NCI-H510A treated with DMSO at 0.1 percent for 48 hours (cell line): ENCODE measurements at regions not wholly inside any gene's neighbourhood (a gene's known extent, or its start where the extent isn't known, plus 50 kb on each side); places are given as distances from the start of the nearest gene placed in this dataset.
A peak's percentile ranks its signal among the peaks of the same experiment; 100 is the strongest.

Source experiments
- DNase-seq: peaks from one replicate; lab custom pipeline; 2025; lab: John Stamatoyannopoulos, UW

DNA sequence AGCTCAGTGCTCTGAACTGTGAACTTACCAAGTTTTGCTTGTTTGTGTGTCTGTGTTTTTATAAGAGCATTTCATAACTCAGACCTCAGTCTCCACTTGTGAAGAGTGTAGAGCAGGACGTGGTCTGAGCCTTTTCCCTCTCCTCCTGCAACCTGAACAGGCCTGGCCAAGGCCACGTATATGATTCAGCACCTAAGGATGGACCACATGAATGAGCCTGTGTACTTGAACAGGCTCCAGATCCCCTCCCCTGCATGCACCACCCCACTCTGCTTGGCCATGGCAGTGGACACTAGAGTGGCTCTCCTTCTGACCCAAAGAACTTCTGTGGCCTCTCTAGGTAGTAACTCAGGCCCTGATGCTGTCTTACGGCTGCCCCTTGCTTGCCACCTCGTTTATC, 125.9 kb upstream of the FSTL4 start:
- no peak for DNase-seq

DNA sequence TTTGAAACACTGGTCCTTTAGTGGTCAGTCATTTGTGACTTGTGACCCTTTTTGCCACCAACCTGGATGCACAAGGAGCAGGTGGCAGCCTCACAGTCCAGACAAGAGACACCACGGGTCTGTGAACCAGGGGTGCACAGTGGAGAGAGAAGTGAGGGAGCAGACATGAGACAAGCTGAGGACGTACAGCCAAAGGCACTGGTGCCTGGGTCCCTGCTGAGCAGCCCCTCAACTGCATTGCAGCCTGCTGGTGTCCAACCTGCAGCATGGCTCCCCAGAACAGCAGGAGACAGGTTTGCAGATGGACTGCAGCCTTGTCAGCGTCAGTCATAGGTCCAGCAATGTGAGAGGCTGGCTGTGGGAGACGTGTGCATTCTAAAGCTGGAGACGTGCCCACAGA, 124.2 kb upstream of the FSTL4 start:
- no peak for DNase-seq

DNA sequence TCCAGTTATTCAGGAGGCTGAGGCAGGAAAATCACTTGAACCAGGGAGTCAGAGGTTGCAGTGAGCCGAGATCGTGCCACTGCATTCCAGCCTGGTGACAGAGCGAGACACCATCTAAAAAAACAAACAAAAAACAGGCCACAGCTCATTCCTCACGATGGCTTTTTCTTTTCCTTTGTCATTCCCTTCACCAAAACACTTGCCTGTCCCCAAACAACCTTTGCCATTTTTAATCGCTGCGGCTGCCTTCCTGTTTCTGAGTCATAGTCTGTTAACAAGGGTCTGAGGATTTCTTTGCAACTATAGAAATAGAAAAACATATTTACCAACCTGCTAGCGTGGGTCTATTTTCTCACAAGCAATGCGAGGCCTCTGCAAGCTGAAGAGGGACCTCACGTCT, 123.0 kb upstream of the FSTL4 start:
- DNase-seq, result no peak

DNA sequence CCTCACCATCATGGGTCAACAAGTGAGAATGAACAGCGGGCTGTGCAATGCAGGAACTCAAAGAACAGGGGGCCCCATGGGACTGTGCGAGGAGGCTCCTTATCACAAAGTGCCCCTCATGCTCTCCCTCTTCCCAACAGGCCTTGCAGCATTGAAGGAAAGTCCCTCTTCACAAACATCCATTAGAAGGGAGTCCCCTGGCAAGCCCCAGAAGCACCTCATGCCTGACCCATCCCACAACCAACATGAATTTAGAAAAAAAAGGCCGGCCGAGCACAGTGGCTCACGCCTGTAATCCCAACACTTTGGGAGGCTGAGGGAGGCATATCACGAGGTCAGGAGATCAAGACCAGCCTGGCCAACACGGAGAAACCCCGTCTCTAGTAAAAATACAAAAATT, 122.6 kb upstream of the FSTL4 start:
- no peak for DNase-seq

DNA sequence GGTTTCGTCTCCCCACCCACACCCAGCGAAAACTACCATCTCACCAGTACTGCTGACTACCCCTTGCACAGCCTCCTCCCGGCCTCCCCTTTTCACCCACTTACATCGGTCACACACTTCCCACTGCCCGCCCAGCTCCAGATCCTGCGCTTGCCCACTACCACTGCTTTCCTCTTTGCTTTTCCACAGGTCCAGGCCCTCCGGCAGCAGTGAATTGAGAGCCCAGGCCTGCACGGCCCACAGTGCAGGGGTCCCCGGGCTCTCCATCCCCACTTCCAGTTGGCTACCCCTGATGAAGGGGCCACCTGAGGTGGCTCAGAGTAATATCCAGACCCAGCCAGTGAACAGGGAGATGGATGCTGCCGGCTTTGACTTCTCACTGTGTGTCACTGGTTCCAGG, 120.2 kb upstream of the FSTL4 start:
- no peak for DNase-seq

DNA sequence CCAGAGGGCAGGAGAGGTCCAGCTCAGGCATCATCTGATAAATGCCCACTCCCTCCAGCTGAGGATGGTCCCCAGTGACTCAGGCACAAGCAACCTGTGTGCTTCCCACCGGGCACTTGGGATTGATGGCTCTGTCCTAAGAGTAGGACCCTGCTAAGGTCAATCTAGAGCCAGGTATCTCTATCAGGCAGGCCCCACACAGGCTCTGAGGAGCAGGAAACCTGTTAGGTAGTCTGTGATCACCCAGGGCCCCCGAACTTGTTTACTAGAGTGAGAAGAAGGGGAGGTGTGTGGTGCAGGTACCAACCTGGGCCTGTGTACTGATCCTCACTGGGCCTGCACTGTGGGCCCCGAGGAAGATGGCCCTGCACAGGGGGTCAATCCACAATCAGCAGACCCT, 119.6 kb upstream of the FSTL4 start:
- DNase-seq, result no peak

DNA sequence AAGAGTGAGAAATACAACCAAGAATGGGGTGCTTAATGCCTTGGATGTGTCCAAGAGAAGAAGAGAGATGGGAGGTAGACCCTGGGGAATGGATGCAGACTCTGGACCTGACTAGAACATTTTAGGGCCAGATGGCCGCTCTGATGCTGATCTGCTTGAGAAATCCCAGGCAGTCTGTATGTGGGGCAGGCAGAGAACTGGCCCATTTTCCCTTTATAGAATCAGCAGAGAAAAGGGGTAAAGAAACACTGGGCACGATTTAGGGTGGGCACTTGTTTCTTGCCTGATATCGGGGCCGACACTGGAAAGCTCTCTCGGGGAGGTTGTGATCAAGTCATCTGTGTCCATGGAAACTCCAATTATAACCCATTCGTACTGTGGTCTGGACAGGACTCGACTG, 118.5 kb upstream of the FSTL4 start:
- DNase-seq, result no peak

DNA sequence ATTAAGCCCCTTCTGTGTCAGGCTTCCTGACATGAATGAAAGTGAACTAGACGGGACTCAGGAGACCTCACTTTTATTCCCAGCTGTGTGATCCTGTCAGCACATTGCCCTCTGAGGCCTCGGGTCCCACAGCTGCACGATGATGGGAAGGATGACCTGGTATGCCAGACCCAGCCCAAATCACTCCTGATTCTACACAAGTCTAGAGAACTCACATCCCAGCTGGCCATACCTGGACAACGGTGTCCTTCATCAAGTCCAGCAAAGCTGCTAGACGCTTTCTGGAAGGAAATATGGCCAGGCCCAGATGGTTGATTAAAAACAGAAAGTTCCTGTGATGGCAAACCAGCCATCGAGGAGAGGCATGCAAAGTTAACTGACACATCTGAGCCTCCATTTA, 118.0 kb upstream of the FSTL4 start:
- DNase-seq, result no peak

DNA sequence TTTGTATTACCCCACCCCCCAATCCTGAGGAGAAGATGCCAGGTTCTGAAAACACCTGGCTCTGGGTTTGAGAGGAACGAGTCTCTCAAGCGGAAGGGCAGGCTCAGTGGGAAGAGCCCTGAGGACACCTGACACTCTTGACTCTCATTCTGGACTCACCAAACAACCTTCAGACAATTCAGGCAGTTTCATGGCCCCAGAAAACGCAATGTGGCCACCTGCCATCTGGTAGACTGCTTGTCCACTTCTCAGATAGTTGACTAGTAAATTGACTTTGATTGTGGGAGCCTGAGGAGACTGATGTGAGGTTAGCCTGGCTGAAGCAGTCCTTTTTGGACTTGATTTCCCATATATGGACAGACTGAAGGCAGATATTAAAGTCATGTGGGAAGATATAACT, 117.5 kb upstream of the FSTL4 start:
- peak; percentile 2 for DNase-seq

DNA sequence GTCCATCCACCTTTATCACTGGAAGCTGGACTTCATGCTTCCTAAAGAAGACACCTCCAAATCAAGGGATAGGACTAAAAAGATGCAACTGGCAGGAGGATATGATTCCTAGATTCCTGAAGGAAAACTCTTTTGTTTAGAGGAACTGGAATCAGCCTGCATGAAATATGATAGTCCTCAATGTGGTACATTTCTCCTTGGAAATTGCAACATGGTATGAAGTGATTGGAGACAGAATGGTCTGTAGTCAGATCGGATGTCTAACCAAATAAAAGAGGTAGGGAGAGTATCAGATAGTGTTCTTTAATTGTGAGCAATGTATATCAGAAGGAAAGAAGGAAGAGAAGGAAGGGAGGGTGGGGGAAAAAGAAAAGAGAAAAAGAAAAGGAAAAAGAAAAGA, 116.1 kb upstream of the FSTL4 start:
- DNase-seq, result peak; percentile 16

DNA sequence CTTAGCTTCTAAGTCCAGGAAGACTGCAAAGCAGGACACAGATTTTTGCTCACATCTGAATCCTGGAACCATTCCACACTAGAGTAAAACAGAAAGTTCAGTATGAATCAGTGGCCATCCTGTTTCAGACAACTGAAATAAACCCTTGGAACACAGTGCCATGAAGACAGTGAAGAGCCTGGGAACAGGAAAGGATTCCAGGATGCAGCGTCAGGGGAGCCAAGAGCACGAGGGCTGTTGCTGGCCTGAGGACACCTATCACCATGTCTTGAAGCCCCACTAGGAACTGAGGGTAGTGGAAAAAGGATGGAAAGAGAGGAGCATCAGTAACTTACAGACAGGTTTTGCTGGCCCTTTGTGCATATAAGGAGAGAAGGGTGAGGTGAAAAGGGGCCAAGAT, 115.3 kb upstream of the FSTL4 start:
- no peak for DNase-seq

DNA sequence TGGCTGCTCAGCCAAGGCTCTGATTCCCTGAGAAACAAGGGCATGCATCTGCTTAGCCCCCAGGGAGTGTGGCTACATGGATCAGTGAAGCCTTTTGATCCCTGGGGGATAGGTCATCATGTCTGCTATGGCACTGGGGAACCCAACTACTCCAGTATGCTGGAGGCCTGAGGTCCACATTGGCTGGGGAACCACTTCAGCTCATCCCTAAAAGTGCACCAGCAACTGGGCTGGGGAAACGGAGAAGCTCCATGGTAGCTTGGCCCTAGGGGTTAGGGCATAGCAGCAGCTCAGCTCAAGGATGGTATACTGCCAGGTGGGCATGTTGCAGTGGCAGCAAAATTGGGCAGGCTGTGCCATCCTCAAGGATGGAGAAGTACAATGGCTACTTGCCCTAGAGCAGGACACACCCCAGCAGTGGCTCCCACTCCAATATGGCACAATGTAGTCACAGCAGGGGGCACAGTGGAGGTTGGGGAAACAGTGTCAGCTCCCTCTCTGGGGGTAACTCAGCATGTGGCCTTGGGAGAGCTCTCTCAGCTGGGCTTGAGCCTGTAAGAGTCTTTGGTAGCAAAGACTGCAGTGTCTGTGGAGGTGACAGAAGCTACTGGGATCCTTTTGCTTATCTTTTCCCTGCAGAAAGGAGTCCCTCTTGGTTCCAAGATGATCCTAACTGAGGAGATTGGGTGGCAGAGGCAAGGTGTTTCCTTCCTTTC, 111.5 kb upstream of the FSTL4 start:
- DNase-seq, result no peak

DNA sequence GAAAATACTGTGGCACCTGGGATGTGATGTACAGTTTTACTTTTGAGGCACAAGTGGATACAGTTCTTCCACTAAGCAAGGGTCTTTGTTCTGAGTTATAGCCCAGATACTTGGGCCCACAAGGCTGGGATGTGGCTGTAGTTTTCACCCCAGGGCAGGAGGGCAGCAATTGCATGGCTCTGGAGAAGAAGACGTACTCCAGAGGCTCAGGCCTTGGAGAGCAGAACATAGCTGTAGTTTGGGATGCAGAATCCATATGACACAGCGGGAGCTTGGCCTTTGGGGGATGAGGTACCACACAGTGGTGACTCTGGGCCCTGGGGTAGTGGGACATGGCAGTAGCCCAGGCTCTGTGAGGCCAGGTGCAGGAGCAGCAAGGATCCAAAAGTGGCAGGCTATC, 110.8 kb upstream of the FSTL4 start:
- no peak for DNase-seq

DNA sequence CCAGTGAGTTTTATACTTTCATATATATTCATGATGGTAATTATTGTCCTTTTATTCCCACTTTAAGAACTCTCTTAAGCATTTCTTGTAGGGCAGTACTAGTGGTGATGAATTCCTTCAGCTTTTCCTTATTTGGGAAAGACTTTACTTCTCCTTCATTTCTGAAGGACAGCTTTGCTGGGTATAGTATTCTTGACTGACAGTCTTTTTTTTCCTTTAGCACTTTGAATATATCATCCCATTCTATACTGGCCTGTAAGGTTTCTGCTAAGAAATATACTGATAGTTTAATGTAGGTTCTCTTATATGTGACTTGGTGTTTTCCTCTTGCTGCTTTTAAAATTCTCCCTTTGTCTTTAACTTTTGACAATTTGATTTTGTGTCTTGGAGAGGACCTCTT, 109.0 kb upstream of the FSTL4 start:
- DNase-seq, result no peak

DNA sequence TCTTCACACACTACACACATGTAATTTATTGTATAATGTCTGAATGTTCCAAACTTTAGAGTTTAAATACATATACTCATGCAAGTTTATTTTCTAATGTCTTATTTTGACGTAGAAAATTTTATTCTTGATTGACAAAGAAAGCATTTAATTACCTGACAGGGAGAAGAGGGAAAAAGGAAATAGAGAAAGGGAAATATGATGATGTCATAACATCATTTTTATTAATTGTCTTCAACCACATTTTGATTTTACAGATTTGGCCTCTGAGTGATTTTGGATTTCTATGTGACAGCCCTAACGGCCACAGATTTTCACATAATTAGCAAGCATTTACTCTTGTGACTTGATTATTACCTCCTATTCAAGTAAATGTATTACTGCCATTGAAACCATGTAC, 106.1 kb upstream of the FSTL4 start:
- no peak for DNase-seq

DNA sequence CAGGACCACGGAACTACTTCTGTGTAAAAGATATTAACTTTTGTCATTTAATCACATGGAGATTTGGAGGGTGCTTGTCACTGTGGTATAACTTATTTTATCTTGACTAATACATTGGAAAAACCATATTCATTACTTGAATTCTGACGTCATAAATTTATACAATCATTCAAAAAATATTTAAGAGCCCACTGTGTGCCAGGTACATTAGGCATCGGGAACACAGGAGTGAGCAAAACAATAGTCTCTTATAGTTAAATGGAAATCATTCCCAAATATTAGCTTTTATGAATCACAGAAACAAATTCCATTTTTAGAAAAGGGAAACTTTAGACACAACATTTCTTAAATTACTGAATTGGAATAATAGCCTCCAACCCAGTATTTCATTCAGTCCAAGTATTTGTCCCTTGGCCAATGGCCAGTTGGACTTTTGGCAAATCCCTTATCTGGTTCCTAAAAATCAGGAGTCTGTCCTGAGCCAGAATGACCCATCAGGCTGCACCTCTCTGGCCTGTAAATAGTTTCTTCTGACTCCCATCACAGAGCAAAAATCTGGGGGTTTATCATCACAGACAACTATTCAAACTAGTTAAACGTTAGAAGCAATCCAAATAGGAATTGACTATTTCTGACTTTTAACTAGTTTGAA, 104.3 kb upstream of the FSTL4 start:
- no peak for DNase-seq

DNA sequence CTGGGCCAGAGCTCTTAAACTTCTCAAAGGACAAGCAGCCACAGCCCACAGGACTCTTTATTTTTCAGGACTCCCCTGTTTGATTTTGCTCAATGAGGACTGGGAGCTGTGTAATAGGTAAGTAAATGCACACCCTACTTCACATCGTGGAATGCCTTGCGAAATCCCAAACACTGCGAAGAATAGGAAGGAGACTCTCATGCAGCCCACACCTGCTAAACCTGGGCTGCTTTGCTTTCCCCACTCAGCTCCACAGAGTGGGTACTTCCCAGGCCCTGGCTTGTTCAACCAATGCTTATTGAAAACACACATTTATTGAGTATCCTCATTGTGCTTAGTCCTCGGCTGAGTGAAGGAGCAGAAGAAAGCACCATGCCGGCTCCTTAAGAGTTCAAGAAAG, 103.3 kb upstream of the FSTL4 start:
- DNase-seq, result no peak

DNA sequence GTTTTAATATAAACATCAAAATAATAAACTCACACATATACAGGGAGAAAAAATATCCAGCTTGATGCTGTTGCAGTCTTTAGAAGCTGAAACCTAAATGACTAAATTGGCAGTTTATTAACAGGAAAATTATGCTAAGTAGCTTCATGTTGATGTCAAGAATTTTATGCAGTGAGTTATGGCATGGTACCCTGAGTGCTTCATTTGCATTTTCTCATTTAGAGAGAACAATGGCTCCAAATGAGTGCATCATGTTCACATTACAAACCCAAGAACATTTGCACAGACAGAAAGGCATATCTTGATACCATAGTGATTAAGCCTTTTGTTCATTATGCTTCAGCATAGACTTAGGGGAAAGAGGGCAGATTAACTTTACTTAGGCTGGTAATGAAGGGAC, 102.9 kb upstream of the FSTL4 start:
- no peak for DNase-seq

DNA sequence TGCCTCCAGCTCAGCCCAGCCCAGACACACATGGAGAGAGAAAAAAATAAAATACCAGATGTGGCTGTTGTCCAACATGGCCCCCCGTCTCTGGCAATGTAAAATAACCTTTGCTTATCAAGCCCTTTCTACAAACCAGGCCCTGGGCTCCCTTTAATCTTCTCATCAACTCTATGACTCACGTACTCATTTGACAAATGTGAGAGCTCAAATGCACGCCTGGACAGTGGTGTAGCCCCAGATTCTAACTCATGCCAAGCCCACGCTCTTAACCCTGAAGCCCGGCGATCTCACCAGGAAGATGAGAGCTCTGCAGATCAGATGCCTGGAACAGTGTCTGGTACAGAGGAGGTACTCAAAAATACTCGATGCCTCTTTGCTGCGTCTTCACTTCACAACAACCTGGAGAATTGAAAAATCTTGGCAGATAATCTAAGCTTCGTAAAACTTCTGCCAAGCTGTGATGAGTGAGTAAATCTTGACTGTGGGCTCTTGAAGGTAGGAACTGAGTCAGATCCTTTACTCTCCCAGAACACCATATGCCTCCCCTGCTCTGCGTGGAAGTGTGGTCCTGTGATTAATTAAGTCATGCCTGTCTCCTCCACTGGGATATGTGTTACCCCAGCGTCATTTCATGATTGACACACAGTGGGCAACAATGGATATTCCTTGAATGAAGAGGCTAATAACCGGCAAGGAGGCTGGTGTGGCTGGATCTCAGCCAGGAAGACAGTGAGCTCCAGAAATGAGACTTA, 102.0 kb upstream of the FSTL4 start:
- DNase-seq, result no peak

DNA sequence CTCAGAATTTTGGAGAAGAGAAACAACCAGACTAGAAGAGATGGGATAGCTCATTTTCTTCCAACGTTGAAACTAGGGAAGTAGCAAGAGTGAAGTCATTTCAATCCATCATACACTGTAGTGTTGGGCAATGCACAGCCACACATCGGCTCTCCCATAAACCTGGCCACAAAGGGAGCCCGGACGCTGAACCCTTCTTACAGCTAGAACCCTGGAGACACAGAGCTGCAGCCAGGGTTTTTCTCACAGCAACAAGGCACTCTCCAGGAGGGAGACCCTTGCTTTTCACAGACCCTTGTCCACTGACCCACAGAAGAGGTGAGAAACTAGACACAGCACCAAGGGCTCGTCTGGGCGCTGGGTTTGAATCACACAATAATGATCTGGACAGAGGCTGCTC, 101.4 kb upstream of the FSTL4 start:
- DNase-seq, result no peak

DNA sequence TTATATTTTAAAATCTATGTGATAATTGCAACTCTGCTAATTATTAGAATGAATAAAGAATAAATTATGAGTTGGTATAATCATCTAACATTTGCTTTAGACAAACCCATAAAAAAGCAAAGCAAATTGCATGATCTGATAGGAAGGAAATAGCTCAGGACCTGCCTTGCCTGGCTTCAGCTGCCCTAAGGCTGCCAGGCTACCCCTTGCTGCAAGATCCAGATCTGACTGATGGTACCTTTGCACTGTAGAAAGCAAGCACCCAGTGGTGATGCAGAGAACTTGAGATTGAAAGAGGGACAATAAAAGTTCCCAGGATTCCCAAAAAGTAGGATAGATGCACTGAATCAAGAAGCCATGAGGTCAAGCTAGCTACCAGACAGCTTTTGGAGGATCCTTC, 100.9 kb upstream of the FSTL4 start:
- DNase-seq, result no peak

DNA sequence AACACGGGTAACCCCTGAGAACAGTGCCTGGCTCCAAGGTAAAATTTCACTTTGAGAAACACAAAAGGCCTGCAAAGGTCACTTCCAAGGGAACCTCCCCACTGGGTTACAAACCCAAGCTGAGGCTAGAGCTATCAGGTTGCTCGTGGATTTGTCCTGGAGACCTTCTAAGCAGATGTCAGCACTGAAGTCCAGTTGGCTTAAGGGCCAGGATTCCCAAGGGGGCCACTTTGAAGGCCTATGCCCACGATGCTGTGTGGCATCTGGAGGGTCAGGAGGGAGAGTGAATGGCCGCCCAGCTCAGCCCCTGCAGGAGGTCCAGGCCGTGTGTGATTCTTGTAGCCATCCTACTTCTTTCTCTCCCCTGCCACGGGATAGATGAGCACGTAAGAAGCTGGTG, 100.2 kb upstream of the FSTL4 start:
- DNase-seq, result no peak

DNA sequence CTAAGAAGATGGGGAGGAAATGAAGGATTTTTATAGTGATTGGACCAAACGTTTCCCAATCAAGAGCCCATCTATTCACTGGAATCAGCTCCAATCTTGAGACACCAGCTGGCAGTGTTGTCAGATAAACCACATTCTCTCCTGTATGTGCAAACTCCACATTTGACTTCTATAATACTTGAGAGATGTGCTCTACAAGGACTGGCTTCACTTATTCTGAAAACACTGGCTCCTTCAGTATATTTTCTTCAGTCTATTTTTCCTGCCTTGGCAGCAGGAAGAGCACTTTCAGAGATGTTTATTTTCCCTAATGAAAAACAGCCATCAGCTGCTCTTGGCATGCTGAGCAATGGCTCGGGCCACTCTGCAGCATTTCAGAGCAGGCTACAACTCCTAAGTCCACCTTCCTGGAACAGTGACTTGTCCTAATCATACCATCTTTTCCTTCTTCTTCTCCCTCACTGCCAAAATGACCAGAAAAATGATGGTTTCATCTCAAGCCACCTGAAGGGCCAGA, 96.9 kb upstream of the FSTL4 start:
- DNase-seq, result no peak
